ENCODE measurements at regions not wholly inside any gene's neighbourhood (a gene's known extent, or its start where the extent isn't known, plus 50 kb on each side); places are given as distances from the start of the nearest gene placed in this dataset.

- H3K4me3 Mint-ChIP-seq: no peak overlapping the region
- ChIA-PET CTCF (no interaction called here), POLR2A (no interaction called here)
- Histone ChIP-seq H3K9me3 (ENCODE audit: control insufficient read depth in 2 of 3, low read length in 3 of 3) (no peaks in the 10 kb centered on the region), H3K4me3 (ENCODE audit: low read length) (no peak overlapping the region), H3K36me3 (ENCODE audit: control insufficient read depth in 2 of 3, insufficient read depth in 3 of 3, low read length in 3 of 3) (no peaks in the 10 kb centered on the region), H3K27ac (ENCODE audit: low read depth, low read length) (no peak overlapping the region), H3K4me1 (ENCODE audit: control insufficient read depth in 2 of 2, insufficient read depth in 2 of 2, low read length in 2 of 2) (no peaks in the 10 kb centered on the region), H3K27me3 (ENCODE audit: control insufficient read depth in 2 of 2, insufficient read depth in 2 of 2, low read length in 2 of 2) (no peaks in the 10 kb centered on the region)
- no peak overlapping the region for H3K27ac Mint-ChIP-seq
- peaks cover 0 to 8% (median 0%) of the 10 kb centered on the region in 11 donors for H3K9me3 Mint-ChIP-seq
- peaks cover 0 to 5% (median 0%) of the 10 kb centered on the region in 5 donors for H3K36me3 Mint-ChIP-seq
- intact Hi-C loops (cut with micrococcal nuclease): no loop called here
- H3K4me1 Mint-ChIP-seq: peaks cover 0 to under 1% (median 0%) of the 10 kb centered on the region in 7 donors
- DNase-seq: no peak
- no peak for ATAC-seq
- H3K27me3 Mint-ChIP-seq: no peaks in the 10 kb centered on the region
Observed at GRCh38 chr6:14246876-14247275, 129.3 kb downstream of the CD83 start.

GRCh38 chr6:14250573-14250972 is 133.0 kb downstream of the CD83 start:
- POLR2A ChIA-PET: interaction anchor here (0.9 kb wide), 1 partner anchor 42 kb away, joined by 3 read pairs; no protein-coding TSS in a partner anchor
- Histone ChIP-seq H3K4me1 (ENCODE audit: control insufficient read depth in 2 of 2, insufficient read depth in 2 of 2, low read length in 2 of 2) (no peaks in the 10 kb centered on the region), H3K27me3 (ENCODE audit: control insufficient read depth in 2 of 2, insufficient read depth in 2 of 2, low read length in 2 of 2) (no peaks in the 10 kb centered on the region), H3K4me3 (ENCODE audit: low read length) (no peak overlapping the region), H3K36me3 (ENCODE audit: control insufficient read depth in 2 of 3, insufficient read depth in 3 of 3, low read length in 3 of 3) (no peaks in the 10 kb centered on the region), H3K27ac (ENCODE audit: low read depth, low read length) (no peak overlapping the region), H3K9me3 (ENCODE audit: control insufficient read depth in 2 of 3, low read length in 3 of 3) (no peaks in the 10 kb centered on the region)
- ATAC-seq (no peak), DNase-seq (no peak)
- intact Hi-C loops (cut with micrococcal nuclease): no loop called here
- H3K27ac Mint-ChIP-seq: no peak overlapping the region
- H3K9me3 Mint-ChIP-seq: peaks cover 0 to 6% (median 0%) of the 10 kb centered on the region in 11 donors
- H3K4me1 Mint-ChIP-seq: peaks cover 0 to 7% (median 0%) of the 10 kb centered on the region in 7 donors
- no peak overlapping the region for H3K4me3 Mint-ChIP-seq
- no peaks in the 10 kb centered on the region for H3K27me3 Mint-ChIP-seq
- CTCF ChIA-PET: no interaction called here
- H3K36me3 Mint-ChIP-seq: peaks cover 0 to 3% (median 0%) of the 10 kb centered on the region in 5 donors

GRCh38 chr6:14252271-14252850 is 134.8 kb downstream of the CD83 start:
- CTCF ChIA-PET: no interaction called here
- no peaks in the 10 kb centered on the region for H3K36me3 ChIP-seq (ENCODE audit: control insufficient read depth in 2 of 3, insufficient read depth in 3 of 3, low read length in 3 of 3)
- H3K9me3 Mint-ChIP-seq: peaks cover 0 to 6% (median 0%) of the 10 kb centered on the region in 11 donors
- peaks cover 0 to 3% (median 0%) of the 10 kb centered on the region in 5 donors for H3K36me3 Mint-ChIP-seq
- POLR2A ChIA-PET: no interaction called here
- peaks cover 0 to 7% (median 0%) of the 10 kb centered on the region in 7 donors for H3K4me1 Mint-ChIP-seq
- no peak overlapping the region for H3K27ac ChIP-seq (ENCODE audit: low read depth, low read length)
- intact Hi-C loops (cut with micrococcal nuclease): no loop called here
- no peak overlapping the region for H3K4me3 Mint-ChIP-seq
- H3K9me3 ChIP-seq (ENCODE audit: control insufficient read depth in 2 of 3, low read length in 3 of 3): no peaks in the 10 kb centered on the region
- peak overlapping the region in 1 of 9 donors; percentile 71 for H3K27ac Mint-ChIP-seq
- H3K27me3 ChIP-seq (ENCODE audit: control insufficient read depth in 2 of 2, insufficient read depth in 2 of 2, low read length in 2 of 2): no peaks in the 10 kb centered on the region
- no peak overlapping the region for H3K4me3 ChIP-seq (ENCODE audit: low read length)
- DNase-seq (no peak), ATAC-seq (no peak)
- H3K27me3 Mint-ChIP-seq: no peaks in the 10 kb centered on the region
- H3K4me1 ChIP-seq (ENCODE audit: control insufficient read depth in 2 of 2, insufficient read depth in 2 of 2, low read length in 2 of 2): no peaks in the 10 kb centered on the region

- CTCF ChIA-PET: no interaction called here
- POLR2A ChIA-PET: no interaction called here
- no peak overlapping the region for H3K4me3 Mint-ChIP-seq
- H3K4me1 ChIP-seq (ENCODE audit: control insufficient read depth in 2 of 2, insufficient read depth in 2 of 2, low read length in 2 of 2): no peaks in the 10 kb centered on the region
- DNase-seq: no peak
- H3K36me3 ChIP-seq (ENCODE audit: control insufficient read depth in 2 of 3, insufficient read depth in 3 of 3, low read length in 3 of 3): no peaks in the 10 kb centered on the region
- no peak for ATAC-seq
- H3K27me3 Mint-ChIP-seq: no peaks in the 10 kb centered on the region
- peaks cover 0 to 6% (median 0%) of the 10 kb centered on the region in 11 donors for H3K9me3 Mint-ChIP-seq
- no peaks in the 10 kb centered on the region for H3K9me3 ChIP-seq (ENCODE audit: control insufficient read depth in 2 of 3, low read length in 3 of 3)
- H3K36me3 Mint-ChIP-seq: peaks cover 0 to 3% (median 0%) of the 10 kb centered on the region in 5 donors
- H3K4me3 ChIP-seq (ENCODE audit: low read length): no peak overlapping the region
- H3K27me3 ChIP-seq (ENCODE audit: control insufficient read depth in 2 of 2, insufficient read depth in 2 of 2, low read length in 2 of 2): no peaks in the 10 kb centered on the region
- peaks cover 0 to 7% (median 0%) of the 10 kb centered on the region in 7 donors for H3K4me1 Mint-ChIP-seq
- no peak overlapping the region for H3K27ac Mint-ChIP-seq
- intact Hi-C loops (cut with micrococcal nuclease): no loop called here
- no peak overlapping the region for H3K27ac ChIP-seq (ENCODE audit: low read depth, low read length)
Observed at GRCh38 chr6:14254505-14254904, 136.9 kb downstream of the CD83 start.

- H3K27ac Mint-ChIP-seq: peak overlapping the region in 1 of 9 donors; percentile 71
- Histone ChIP-seq H3K9me3 (ENCODE audit: control insufficient read depth in 2 of 3, low read length in 3 of 3) (no peaks in the 10 kb centered on the region), H3K27ac (ENCODE audit: low read depth, low read length) (no peak overlapping the region), H3K27me3 (ENCODE audit: control insufficient read depth in 2 of 2, insufficient read depth in 2 of 2, low read length in 2 of 2) (no peaks in the 10 kb centered on the region), H3K4me1 (ENCODE audit: control insufficient read depth in 2 of 2, insufficient read depth in 2 of 2, low read length in 2 of 2) (no peaks in the 10 kb centered on the region), H3K36me3 (ENCODE audit: control insufficient read depth in 2 of 3, insufficient read depth in 3 of 3, low read length in 3 of 3) (no peaks in the 10 kb centered on the region), H3K4me3 (ENCODE audit: low read length) (no peak overlapping the region)
- peaks cover 0 to 9% (median 2%) of the 10 kb centered on the region in 11 donors for H3K9me3 Mint-ChIP-seq
- DNase-seq: no peak
- H3K4me1 Mint-ChIP-seq: peaks cover 0 to 7% (median 0%) of the 10 kb centered on the region in 7 donors
- H3K36me3 Mint-ChIP-seq: peaks cover 0 to 4% (median 0%) of the 10 kb centered on the region in 5 donors
- ChIA-PET POLR2A (no interaction called here), CTCF (no interaction called here)
- intact Hi-C loops (cut with micrococcal nuclease): no loop called here
- H3K4me3 Mint-ChIP-seq: no peak overlapping the region
- no peaks in the 10 kb centered on the region for H3K27me3 Mint-ChIP-seq
- ATAC-seq: no peak
Observed at GRCh38 chr6:14255916-14256315, 138.3 kb downstream of the CD83 start.

- H3K27ac Mint-ChIP-seq: no peak overlapping the region
- H3K9me3 Mint-ChIP-seq: peaks cover 0 to 20% (median 3%) of the 10 kb centered on the region in 11 donors
- Histone ChIP-seq H3K36me3 (ENCODE audit: control insufficient read depth in 2 of 3, insufficient read depth in 3 of 3, low read length in 3 of 3) (no peaks in the 10 kb centered on the region), H3K4me1 (ENCODE audit: control insufficient read depth in 2 of 2, insufficient read depth in 2 of 2, low read length in 2 of 2) (no peaks in the 10 kb centered on the region), H3K27ac (ENCODE audit: low read depth, low read length) (no peak overlapping the region), H3K27me3 (ENCODE audit: control insufficient read depth in 2 of 2, insufficient read depth in 2 of 2, low read length in 2 of 2) (no peaks in the 10 kb centered on the region), H3K4me3 (ENCODE audit: low read length) (no peak overlapping the region), H3K9me3 (ENCODE audit: control insufficient read depth in 2 of 3, low read length in 3 of 3) (no peaks in the 10 kb centered on the region)
- H3K27me3 Mint-ChIP-seq: no peaks in the 10 kb centered on the region
- no peak for ATAC-seq
- intact Hi-C loops (cut with micrococcal nuclease): no loop called here
- peaks cover 0 to 7% (median 0%) of the 10 kb centered on the region in 7 donors for H3K4me1 Mint-ChIP-seq
- no peak for DNase-seq
- POLR2A ChIA-PET: no interaction called here
- CTCF ChIA-PET: no interaction called here
- H3K4me3 Mint-ChIP-seq: no peak overlapping the region
- H3K36me3 Mint-ChIP-seq: peaks cover 0 to 8% (median 0%) of the 10 kb centered on the region in 5 donors
Observed at GRCh38 chr6:14258117-14258516, 140.5 kb downstream of the CD83 start.

Data from naive thymus-derived CD4-positive, alpha-beta T cell (primary cell).